Astrocyte of the spinal cord (primary cell): ENCODE measurements at regions not wholly inside any gene's neighbourhood (a gene's known extent, or its start where the extent isn't known, plus 50 kb on each side); places are given as distances from the start of the nearest gene placed in this dataset.
A peak's percentile ranks its signal among the peaks of the same experiment; 100 is the strongest.

Source experiments
- DNase-seq: peaks from one replicate; pipeline ENCODE4 v3.0.0; 2011; ENCODE audit warnings: low read depth, low spot score
- H3K4me3 ChIP-seq: 2 replicates; pipeline ENCODE4 v1.5.1; 2011; ENCODE audit warnings: low read depth, mild to moderate bottlenecking, low read length, moderate library complexity
- in situ Hi-C: cut with HindIII; loops from 2 replicates; pipeline ENCODE4 v1.10.0; 2017; ENCODE audit warnings: low sequenced_read_pairs
- TF ChIP-seq, protein P1 (sequence below): IDR thresholded peaks from 2 replicates; pipeline ENCODE4 v1.5.1; 2012; ENCODE audit warnings: low read depth, mild to moderate bottlenecking, low read length, inconsistent platforms

DNA sequence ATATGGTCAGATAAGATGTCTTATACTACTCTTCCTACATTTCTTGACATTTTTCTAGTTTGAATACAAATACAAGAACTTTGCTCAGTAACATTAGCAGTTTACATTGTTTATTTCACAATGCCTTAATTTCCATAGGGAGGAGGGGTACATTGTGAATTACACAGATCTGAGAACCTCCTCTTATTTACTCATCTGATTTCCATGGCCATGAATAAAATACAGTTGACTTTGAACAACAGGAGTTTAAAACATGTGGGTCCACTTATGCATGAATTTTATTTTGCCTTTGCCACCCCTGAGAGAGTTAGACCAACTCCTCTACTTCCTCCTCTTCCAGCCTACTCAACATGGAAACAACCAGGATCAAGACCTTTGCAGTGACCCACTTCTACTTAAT lies 67.7 kb downstream of the MGST1 start:
- no peak overlapping the region for H3K4me3 ChIP-seq
- DNase-seq = no peak
- in situ Hi-C loops = no loop called here
- TF ChIP-seq, protein P1, sequence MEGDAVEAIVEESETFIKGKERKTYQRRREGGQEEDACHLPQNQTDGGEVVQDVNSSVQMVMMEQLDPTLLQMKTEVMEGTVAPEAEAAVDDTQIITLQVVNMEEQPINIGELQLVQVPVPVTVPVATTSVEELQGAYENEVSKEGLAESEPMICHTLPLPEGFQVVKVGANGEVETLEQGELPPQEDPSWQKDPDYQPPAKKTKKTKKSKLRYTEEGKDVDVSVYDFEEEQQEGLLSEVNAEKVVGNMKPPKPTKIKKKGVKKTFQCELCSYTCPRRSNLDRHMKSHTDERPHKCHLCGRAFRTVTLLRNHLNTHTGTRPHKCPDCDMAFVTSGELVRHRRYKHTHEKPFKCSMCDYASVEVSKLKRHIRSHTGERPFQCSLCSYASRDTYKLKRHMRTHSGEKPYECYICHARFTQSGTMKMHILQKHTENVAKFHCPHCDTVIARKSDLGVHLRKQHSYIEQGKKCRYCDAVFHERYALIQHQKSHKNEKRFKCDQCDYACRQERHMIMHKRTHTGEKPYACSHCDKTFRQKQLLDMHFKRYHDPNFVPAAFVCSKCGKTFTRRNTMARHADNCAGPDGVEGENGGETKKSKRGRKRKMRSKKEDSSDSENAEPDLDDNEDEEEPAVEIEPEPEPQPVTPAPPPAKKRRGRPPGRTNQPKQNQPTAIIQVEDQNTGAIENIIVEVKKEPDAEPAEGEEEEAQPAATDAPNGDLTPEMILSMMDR = no peak

DNA sequence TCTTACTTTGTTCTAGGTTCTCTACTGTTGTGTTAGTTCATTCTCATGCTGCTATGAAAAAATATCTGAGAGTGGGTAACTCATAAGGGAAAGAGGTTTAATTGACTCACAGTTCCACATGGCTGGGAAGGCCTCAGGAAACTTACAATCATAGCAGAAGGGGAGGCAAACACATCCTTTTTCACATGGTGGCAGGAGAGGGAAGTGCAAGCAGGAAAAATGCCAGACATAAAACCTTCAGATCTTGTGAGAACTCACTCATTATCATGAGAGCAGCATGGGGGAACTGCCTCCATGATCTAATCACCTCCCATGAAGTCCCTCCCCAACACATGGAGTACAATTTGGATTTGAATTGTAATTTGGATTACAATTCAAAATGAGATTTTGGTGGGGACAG lies 69.6 kb downstream of the MGST1 start:
- TF ChIP-seq, protein P1 = no peak
- H3K4me3 ChIP-seq = no peak overlapping the region
- in situ Hi-C loops = no loop called here
- DNase-seq = no peak

DNA sequence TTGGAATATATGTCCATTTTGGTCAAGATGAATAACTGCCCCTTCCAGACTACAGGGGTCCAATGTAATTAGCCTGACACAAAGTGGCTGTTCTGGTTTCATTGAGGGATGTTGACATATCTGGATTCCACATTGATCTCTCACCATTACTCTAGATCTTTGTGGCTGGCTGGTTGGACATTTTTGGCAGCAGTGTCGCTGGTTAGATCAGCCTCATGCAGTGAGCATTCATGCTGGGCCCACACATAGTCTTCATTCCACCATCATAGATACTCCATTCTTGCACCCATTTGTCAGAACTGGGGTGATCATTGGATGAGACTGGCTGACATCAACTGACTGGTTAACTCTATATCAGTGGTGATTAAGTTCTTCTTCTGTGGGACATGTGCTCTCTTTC lies 74.4 kb downstream of the MGST1 start:
- DNase-seq = peak; percentile 9
- no peak overlapping the region for H3K4me3 ChIP-seq
- in situ Hi-C loops = no loop called here
- TF ChIP-seq, protein P1 = no peak

DNA sequence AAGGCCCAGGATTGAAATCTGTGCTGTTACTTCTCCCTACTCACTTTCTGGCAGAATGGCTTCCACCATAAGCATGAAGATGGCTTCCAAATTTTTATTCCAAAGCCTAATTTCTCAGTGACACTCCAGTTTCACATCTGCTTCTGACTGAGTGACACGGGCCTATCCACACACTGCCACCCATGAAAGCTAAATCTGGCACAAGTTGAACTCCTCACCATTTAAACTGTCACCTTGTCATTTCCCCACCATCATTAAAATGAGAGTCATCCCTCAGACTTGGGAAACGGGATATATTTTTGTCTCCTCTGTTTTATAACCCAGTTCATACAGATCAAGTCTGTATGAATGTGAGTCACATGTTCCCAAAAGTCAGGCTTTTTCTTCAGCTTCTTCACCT lies 77.1 kb downstream of the MGST1 start:
- in situ Hi-C loops = no loop called here
- no peak for DNase-seq
- H3K4me3 ChIP-seq = no peak overlapping the region
- TF ChIP-seq, protein P1 = no peak

DNA sequence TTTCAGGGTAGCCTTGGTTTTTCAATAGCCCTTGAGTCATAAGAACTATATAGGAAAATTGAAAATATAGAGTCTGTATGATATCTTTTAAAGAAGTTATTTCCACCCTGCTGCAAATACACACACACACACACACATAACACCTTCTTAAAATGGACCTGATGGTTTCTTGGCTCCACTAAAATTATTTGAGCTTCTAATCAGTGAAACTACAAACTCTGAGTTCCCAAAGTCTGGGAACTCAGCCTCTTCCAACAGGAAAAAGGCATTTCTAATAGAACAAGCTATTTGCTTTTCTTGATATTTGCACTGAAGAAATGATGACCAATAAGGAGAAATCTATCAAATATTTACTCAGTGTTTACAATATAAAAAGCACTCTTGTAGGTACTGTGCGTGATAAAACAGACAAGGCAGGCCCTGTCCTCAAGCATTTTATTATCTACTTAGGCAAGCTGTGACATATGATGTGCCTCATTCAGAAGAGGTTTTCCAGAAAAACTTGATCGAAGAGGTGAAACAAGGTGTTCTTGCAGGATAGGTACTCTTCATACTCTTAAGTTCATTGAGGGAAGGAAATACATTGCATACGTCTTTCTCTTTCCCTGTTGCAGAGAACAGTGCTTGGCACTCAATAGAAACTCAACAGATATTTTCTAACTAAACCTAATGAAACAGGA lies 88.6 kb downstream of the MGST1 start:
- DNase-seq = no peak
- in situ Hi-C loops = no loop called here
- no peak overlapping the region for H3K4me3 ChIP-seq
- TF ChIP-seq, protein P1 = no peak

DNA sequence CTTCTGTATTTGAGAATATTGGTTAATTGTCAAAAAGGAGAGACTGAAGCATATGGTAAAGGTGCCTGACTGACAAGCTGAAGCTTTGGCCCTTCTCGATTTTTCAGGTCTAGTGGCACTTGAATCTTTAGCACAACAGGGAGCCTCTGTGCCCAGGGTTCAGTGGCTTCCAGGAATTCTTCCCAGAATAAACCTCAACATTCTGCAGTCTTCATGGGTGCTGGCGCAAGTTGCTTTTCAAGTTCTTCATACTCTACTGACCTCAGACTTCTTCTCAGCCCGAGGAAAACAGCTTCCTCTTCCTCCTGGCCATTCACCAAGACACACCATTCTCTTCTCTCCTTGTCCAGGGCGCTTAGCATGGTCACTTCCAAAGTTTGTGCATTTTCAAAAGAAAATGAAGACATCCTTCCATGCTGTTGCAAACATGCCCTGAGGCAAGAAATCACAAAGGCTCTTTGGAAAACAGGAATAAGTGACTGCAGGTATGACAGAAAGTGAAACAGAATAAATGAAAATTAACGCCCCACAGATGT lies 89.9 kb downstream of the MGST1 start:
- TF ChIP-seq, protein P1 = no peak
- in situ Hi-C loops = no loop called here
- no peak for DNase-seq
- H3K4me3 ChIP-seq = no peak overlapping the region
